ENCODE measurements at regions not wholly inside any gene's neighbourhood (a gene's known extent, or its start where the extent isn't known, plus 50 kb on each side); places are given as distances from the start of the nearest gene placed in this dataset.

GRCh38 chr10:44824607-44825006, 86.5 kb upstream of the TMEM72 start:
- Histone ChIP-seq H3K79me2 (ENCODE audit: insufficient read depth, low read length) (no peaks in the 10 kb centered on the region), H4K20me1 (ENCODE audit: low read depth, low read length) (no peaks in the 10 kb centered on the region), H3K27ac (ENCODE audit: low read depth, low read length) (no peak overlapping the region), H2AFZ (ENCODE audit: low read depth, low read length, severe bottlenecking) (no peak overlapping the region), H3K9me2 (replicated peaks; ENCODE audit: insufficient read depth, low read length) (no peaks in the 10 kb centered on the region), H3F3A (ENCODE audit: insufficient read depth) (no peaks in the 10 kb centered on the region), H3K27me3 (ENCODE audit: low read length) (no peaks in the 10 kb centered on the region), H3K4me3 (ENCODE audit: insufficient read depth, low read length, poor library complexity, severe bottlenecking) (no peak overlapping the region), H3K36me3 (ENCODE audit: low read length) (no peaks in the 10 kb centered on the region), H3K9me3 (ENCODE audit: insufficient read depth, low read length) (no peaks in the 10 kb centered on the region), H3K4me2 (ENCODE audit: low read depth, low read length, poor library complexity, severe bottlenecking) (no peak overlapping the region), H3K9ac (ENCODE audit: low read length) (no peak overlapping the region)
- TF ChIP-seq, protein P1, sequence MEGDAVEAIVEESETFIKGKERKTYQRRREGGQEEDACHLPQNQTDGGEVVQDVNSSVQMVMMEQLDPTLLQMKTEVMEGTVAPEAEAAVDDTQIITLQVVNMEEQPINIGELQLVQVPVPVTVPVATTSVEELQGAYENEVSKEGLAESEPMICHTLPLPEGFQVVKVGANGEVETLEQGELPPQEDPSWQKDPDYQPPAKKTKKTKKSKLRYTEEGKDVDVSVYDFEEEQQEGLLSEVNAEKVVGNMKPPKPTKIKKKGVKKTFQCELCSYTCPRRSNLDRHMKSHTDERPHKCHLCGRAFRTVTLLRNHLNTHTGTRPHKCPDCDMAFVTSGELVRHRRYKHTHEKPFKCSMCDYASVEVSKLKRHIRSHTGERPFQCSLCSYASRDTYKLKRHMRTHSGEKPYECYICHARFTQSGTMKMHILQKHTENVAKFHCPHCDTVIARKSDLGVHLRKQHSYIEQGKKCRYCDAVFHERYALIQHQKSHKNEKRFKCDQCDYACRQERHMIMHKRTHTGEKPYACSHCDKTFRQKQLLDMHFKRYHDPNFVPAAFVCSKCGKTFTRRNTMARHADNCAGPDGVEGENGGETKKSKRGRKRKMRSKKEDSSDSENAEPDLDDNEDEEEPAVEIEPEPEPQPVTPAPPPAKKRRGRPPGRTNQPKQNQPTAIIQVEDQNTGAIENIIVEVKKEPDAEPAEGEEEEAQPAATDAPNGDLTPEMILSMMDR (IDR thresholded peaks at IDR 0.05; ENCODE audit: insufficient read depth, low read length, poor library complexity, severe bottlenecking): no peak
- TF ChIP-seq EZH2phosphoT487 (conservative IDR thresholded peaks at IDR 0.05; ENCODE audit: low read length): no peak

GRCh38 chr10:44827431-44828006, 83.6 kb upstream of the TMEM72 start:
- no peaks in the 10 kb centered on the region for H3K9me3 ChIP-seq (ENCODE audit: insufficient read depth, low read length)
- H3K79me2 ChIP-seq (ENCODE audit: insufficient read depth, low read length): no peaks in the 10 kb centered on the region
- no peak overlapping the region for H2AFZ ChIP-seq (ENCODE audit: low read depth, low read length, severe bottlenecking)
- no peak for TF ChIP-seq EZH2phosphoT487 (conservative IDR thresholded peaks at IDR 0.05; ENCODE audit: low read length)
- TF ChIP-seq, protein P1 (IDR thresholded peaks at IDR 0.05; ENCODE audit: insufficient read depth, low read length, poor library complexity, severe bottlenecking): no peak
- no peak overlapping the region for H3K4me3 ChIP-seq (ENCODE audit: insufficient read depth, low read length, poor library complexity, severe bottlenecking)
- H3K27ac ChIP-seq (ENCODE audit: low read depth, low read length): no peak overlapping the region
- no peaks in the 10 kb centered on the region for H3K27me3 ChIP-seq (ENCODE audit: low read length)
- H3F3A ChIP-seq (ENCODE audit: insufficient read depth): no peaks in the 10 kb centered on the region
- no peak overlapping the region for H3K9ac ChIP-seq (ENCODE audit: low read length)
- no peak overlapping the region for H3K4me2 ChIP-seq (ENCODE audit: low read depth, low read length, poor library complexity, severe bottlenecking)
- H3K9me2 ChIP-seq (replicated peaks; ENCODE audit: insufficient read depth, low read length): no peaks in the 10 kb centered on the region
- H3K36me3 ChIP-seq (ENCODE audit: low read length): no peaks in the 10 kb centered on the region
- H4K20me1 ChIP-seq (ENCODE audit: low read depth, low read length): no peaks in the 10 kb centered on the region

GRCh38 chr10:44828508-44829142, 82.5 kb upstream of the TMEM72 start:
- H3F3A ChIP-seq (ENCODE audit: insufficient read depth): no peaks in the 10 kb centered on the region
- H3K4me2 ChIP-seq (ENCODE audit: low read depth, low read length, poor library complexity, severe bottlenecking): no peak overlapping the region
- no peaks in the 10 kb centered on the region for H3K9me3 ChIP-seq (ENCODE audit: insufficient read depth, low read length)
- no peak overlapping the region for H3K27ac ChIP-seq (ENCODE audit: low read depth, low read length)
- H3K9me2 ChIP-seq (replicated peaks; ENCODE audit: insufficient read depth, low read length): no peaks in the 10 kb centered on the region
- H3K36me3 ChIP-seq (ENCODE audit: low read length): no peaks in the 10 kb centered on the region
- H2AFZ ChIP-seq (ENCODE audit: low read depth, low read length, severe bottlenecking): no peak overlapping the region
- H3K79me2 ChIP-seq (ENCODE audit: insufficient read depth, low read length): no peaks in the 10 kb centered on the region
- H3K4me3 ChIP-seq (ENCODE audit: insufficient read depth, low read length, poor library complexity, severe bottlenecking): no peak overlapping the region
- no peaks in the 10 kb centered on the region for H3K27me3 ChIP-seq (ENCODE audit: low read length)
- no peak overlapping the region for H3K9ac ChIP-seq (ENCODE audit: low read length)
- H4K20me1 ChIP-seq (ENCODE audit: low read depth, low read length): no peaks in the 10 kb centered on the region
- no peak for TF ChIP-seq EZH2phosphoT487 (conservative IDR thresholded peaks at IDR 0.05; ENCODE audit: low read length)
- TF ChIP-seq, protein P1 (IDR thresholded peaks at IDR 0.05; ENCODE audit: insufficient read depth, low read length, poor library complexity, severe bottlenecking): no peak
